IMR-90 (cell line): ENCODE measurements at regions not wholly inside any gene's neighbourhood (a gene's known extent, or its start where the extent isn't known, plus 50 kb on each side); places are given as distances from the start of the nearest gene placed in this dataset.

Experiments used
- ATAC-seq: fragments of 200-7000 bp; cut with Tn5 transposase; 2 replicates; pipeline ENCODE4 v1.9.1; 2020; ENCODE audit warnings: low read depth, mild to moderate bottlenecking, moderate library complexity
- BruUV-seq: library from RNA; stranded (reverse); fragments of 400-500 nt; replicated peaks from 2 replicates; lab custom pipeline; 2021; lab: Mats Ljungman, UMichigan
- CTCF ChIA-PET: fragments of 300-600 bp; formaldehyde crosslinking; extraction: SDS; loops from one replicate; lab custom pipeline; 2021; ENCODE audit warnings: antibody characterized with exemption; lab: Yijun Ruan, JAX
- POLR2A ChIA-PET: fragments of 300-600 bp; sonication (Branson Sonifier 250); formaldehyde crosslinking; loops from one replicate; lab custom pipeline; 2022; ENCODE audit warnings: antibody characterized with exemption; ENCODE audit not compliant: unreplicated experiment; lab: Charles Lee
- DNase-seq: peaks from one replicate; pipeline ENCODE4 v3.0.0; 2013
- H2AFZ ChIP-seq: replicated peaks from 2 replicates; pipeline ENCODE3; 2013; ENCODE audit warnings: low read length, mild to moderate bottlenecking; ENCODE audit not compliant: poor library complexity
- H2AK5ac ChIP-seq: 2 replicates; pipeline ENCODE4 v1.6.1; 2013; ENCODE audit warnings: low read depth, low read length, inconsistent platforms
- H2AK9ac ChIP-seq: replicated peaks from 2 replicates; pipeline ENCODE3; 2013; ENCODE audit warnings: mild to moderate bottlenecking, low read depth, low read length, moderate library complexity; ENCODE audit not compliant: poor library complexity
- H2BK120ac ChIP-seq: 2 replicates; pipeline ENCODE4 v1.6.1; 2013; ENCODE audit warnings: low read depth, low read length, inconsistent platforms
- H2BK15ac ChIP-seq: 3 replicates; pipeline ENCODE4 v1.6.1; 2013; ENCODE audit warnings: low read depth, low read length, inconsistent platforms
- H2BK20ac ChIP-seq: 2 replicates; pipeline ENCODE4 v1.6.1; 2013; ENCODE audit warnings: low read depth, mild to moderate bottlenecking, inconsistent platforms, low read length, moderate library complexity
- H2BK5ac ChIP-seq: 2 replicates; pipeline ENCODE4 v1.6.1; 2013; ENCODE audit warnings: mild to moderate bottlenecking, low read depth, low read length, inconsistent platforms; ENCODE audit not compliant: poor library complexity, severe bottlenecking
- H3K14ac ChIP-seq: replicated peaks from 2 replicates; pipeline ENCODE4 v1.6.1; 2013; ENCODE audit warnings: low read depth, low read length, inconsistent platforms
- H3K18ac ChIP-seq: 2 replicates; pipeline ENCODE4 v1.6.1; 2013; ENCODE audit warnings: low read depth, low read length, control low read depth
- H3K23ac ChIP-seq: 2 replicates; pipeline ENCODE4 v1.6.1; 2013; ENCODE audit warnings: low read depth, low read length, inconsistent platforms
- H3K27ac ChIP-seq: 2 replicates; pipeline ENCODE4 v1.5.1; 2013; ENCODE audit warnings: mild to moderate bottlenecking, control low read depth, low read length; ENCODE audit not compliant: insufficient read depth
- H3K27me3 ChIP-seq: 2 replicates; pipeline ENCODE4 v1.6.1; 2013; ENCODE audit warnings: low read length; ENCODE audit not compliant: control insufficient read depth, insufficient read depth
- H3K36me3 ChIP-seq: 2 replicates; pipeline ENCODE4 v1.6.1; 2013; ENCODE audit warnings: low read length, mixed read lengths; ENCODE audit not compliant: control insufficient read depth, insufficient read depth
- H3K4ac ChIP-seq: 2 replicates; pipeline ENCODE4 v1.6.1; 2013; ENCODE audit warnings: low read depth, low read length, inconsistent platforms
- H3K4me1 ChIP-seq: 2 replicates; pipeline ENCODE4 v1.6.1; 2013; ENCODE audit warnings: low read length, mixed read lengths; ENCODE audit not compliant: control insufficient read depth, insufficient read depth
- H3K4me2 ChIP-seq: 2 replicates; pipeline ENCODE4 v1.6.1; 2013; ENCODE audit warnings: low read depth, mild to moderate bottlenecking, control low read depth, low read length, moderate library complexity
- H3K4me3 ChIP-seq: 2 replicates; pipeline ENCODE4 v1.5.1; 2013; ENCODE audit warnings: low read depth, mild to moderate bottlenecking, control low read depth, low read length, moderate library complexity; ENCODE audit not compliant: insufficient read depth
- H3K56ac ChIP-seq: 2 replicates; pipeline ENCODE4 v1.6.1; 2013; ENCODE audit warnings: low read length, inconsistent platforms; ENCODE audit not compliant: insufficient read depth; ENCODE audit errors: extremely low read depth
- H3K79me1 ChIP-seq, 2 experiments: 2 replicates each; pipeline ENCODE4 v1.6.1; 2013; ENCODE audit warnings: low read length in 2 of 2, inconsistent platforms in 1 of 2, low read depth in 1 of 2
- H3K9ac ChIP-seq: 2 replicates; pipeline ENCODE4 v1.6.1; 2013; ENCODE audit warnings: low read depth, low read length, control low read depth
- H3K9me1 ChIP-seq: 2 replicates; pipeline ENCODE4 v1.6.1; 2013; ENCODE audit warnings: low read length, inconsistent platforms; ENCODE audit not compliant: insufficient read depth
- H3K9me3 ChIP-seq: 2 replicates; pipeline ENCODE4 v1.6.1; 2013; ENCODE audit warnings: low read length; ENCODE audit not compliant: control insufficient read depth, insufficient read depth
- H4K20me1 ChIP-seq: 2 replicates; pipeline ENCODE4 v1.6.1; 2013; ENCODE audit warnings: low read length, inconsistent platforms; ENCODE audit not compliant: insufficient read depth
- H4K5ac ChIP-seq: 2 replicates; pipeline ENCODE4 v1.6.1; 2013; ENCODE audit warnings: mild to moderate bottlenecking, low read depth, low read length, control low read depth
- H4K8ac ChIP-seq, 2 experiments: 2 replicates each; pipeline ENCODE4 v1.6.1; 2013; ENCODE audit warnings: low read depth in 2 of 2, low read length in 2 of 2, control low read depth in 1 of 2, inconsistent platforms in 1 of 2
- H4K91ac ChIP-seq: 2 replicates; pipeline ENCODE4 v1.6.1; 2013; ENCODE audit warnings: low read depth, low read length, inconsistent platforms; ENCODE audit not compliant: insufficient read depth
- BHLHE40 ChIP-seq: fragments of 150-350 bp; IDR thresholded peaks from 2 replicates; pipeline ENCODE4 v1.6.1; 2016; ENCODE audit warnings: mild to moderate bottlenecking, low read depth, low read length
- FOS ChIP-seq: fragments of 150-350 bp; IDR thresholded peaks from 2 replicates; pipeline ENCODE4 v1.6.1; 2016; ENCODE audit warnings: low read depth, low read length
- MAFK ChIP-seq: IDR thresholded peaks from 2 replicates; pipeline ENCODE4 v1.6.1; 2012; ENCODE audit warnings: low read depth, low read length, improper control_type of control experiment
- RAD21 ChIP-seq: IDR thresholded peaks from 2 replicates; pipeline ENCODE4 v1.6.1; 2012; ENCODE audit warnings: low read length, improper control_type of control experiment
- dilution Hi-C: fragments of 300-500 bp; cut with HindIII; formaldehyde crosslinking; loops from one replicate; pipeline ENCODE4 v1.14.3; 2018; ENCODE audit warnings: low sequenced_read_pairs; ENCODE audit not compliant: unreplicated experiment
- in situ Hi-C: fragments of 300-500 bp; cut with MboI; formaldehyde crosslinking; loops from 3 replicates; pipeline ENCODE4 v1.14.3; 2019; ENCODE audit warnings: low sequenced_read_pairs, inconsistent platforms, mixed read lengths
- intact Hi-C: fragments of 100-400 bp; cut with micrococcal nuclease; formaldehyde crosslinking; loops from 2 replicates; pipeline ENCODE4 v1.10.0; 2022
- TF ChIP-seq, protein P1 (sequence below): conservative IDR thresholded peaks from 2 replicates; pipeline ENCODE4 v1.5.1; 2012; ENCODE audit warnings: mild to moderate bottlenecking, low read depth, low read length, improper control_type of control experiment
- TF ChIP-seq, protein P2 (sequence below): fragments of 150-350 bp; IDR thresholded peaks from 2 replicates; pipeline ENCODE4 v1.6.1; 2016; ENCODE audit warnings: low read depth, mild to moderate bottlenecking, low read length, moderate library complexity, borderline replicate concordance
- TF ChIP-seq, protein P3 (sequence below): fragments of 150-350 bp; IDR thresholded peaks from 2 replicates; pipeline ENCODE4 v1.6.1; 2017; ENCODE audit warnings: mild to moderate bottlenecking, antibody characterized with exemption, low read length, low read depth

DNA sequence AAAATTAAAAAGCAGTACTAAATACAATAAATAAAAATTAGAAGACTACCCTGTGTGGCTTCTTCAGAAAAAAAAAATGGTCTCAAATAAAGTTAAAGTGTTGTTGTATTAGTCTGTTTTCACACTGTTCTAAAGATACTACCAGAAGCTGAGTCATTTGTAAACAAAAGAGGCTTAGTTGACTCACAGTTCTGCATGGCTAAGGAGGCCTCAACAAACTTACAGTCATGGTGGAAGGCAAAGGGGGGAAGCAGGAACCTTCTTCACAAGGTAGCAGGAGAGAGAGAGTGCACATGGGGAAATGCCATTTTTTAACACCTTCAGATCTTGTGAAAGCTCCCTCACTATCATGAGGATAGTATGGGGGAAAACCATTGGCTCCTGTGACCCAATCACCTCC, 612.8 kb downstream of the RNF144A start:
- Histone ChIP-seq H4K91ac (no peak overlapping the region), H3K79me1 (no peaks in the 10 kb centered on the region), H3K4me1 (no peaks in the 10 kb centered on the region), H2AK5ac (no peak overlapping the region), H3K18ac (no peak overlapping the region), H3K27ac (no peak overlapping the region), H3K56ac (no peak overlapping the region), H3K14ac (no peak overlapping the region), H4K20me1 (no peaks in the 10 kb centered on the region), H2AFZ (no peak overlapping the region), H2BK5ac (no peak overlapping the region), H2BK20ac (no peak overlapping the region), H4K5ac (no peak overlapping the region), H3K9ac (no peak overlapping the region), H3K9me1 (no peaks in the 10 kb centered on the region), H3K4ac (no peak overlapping the region), H2BK120ac (no peak overlapping the region), H4K8ac (no peak overlapping the region), H3K9me3 (peaks cover 7% of the 10 kb centered on the region), H3K4me3 (no peak overlapping the region), H3K27me3 (no peaks in the 10 kb centered on the region), H3K23ac (no peak overlapping the region), H3K4me2 (no peak overlapping the region), H3K36me3 (no peaks in the 10 kb centered on the region), H2BK15ac (no peak overlapping the region), H2AK9ac (no peak overlapping the region)
- dilution Hi-C loops = no loop called here
- no peak for DNase-seq
- POLR2A ChIA-PET = no interaction called here
- in situ Hi-C loops = no loop called here
- intact Hi-C loops = no loop called here
- BruUV-seq = no TSS peak
- no peak for TF ChIP-seq BHLHE40
- TF ChIP-seq, protein P1, sequence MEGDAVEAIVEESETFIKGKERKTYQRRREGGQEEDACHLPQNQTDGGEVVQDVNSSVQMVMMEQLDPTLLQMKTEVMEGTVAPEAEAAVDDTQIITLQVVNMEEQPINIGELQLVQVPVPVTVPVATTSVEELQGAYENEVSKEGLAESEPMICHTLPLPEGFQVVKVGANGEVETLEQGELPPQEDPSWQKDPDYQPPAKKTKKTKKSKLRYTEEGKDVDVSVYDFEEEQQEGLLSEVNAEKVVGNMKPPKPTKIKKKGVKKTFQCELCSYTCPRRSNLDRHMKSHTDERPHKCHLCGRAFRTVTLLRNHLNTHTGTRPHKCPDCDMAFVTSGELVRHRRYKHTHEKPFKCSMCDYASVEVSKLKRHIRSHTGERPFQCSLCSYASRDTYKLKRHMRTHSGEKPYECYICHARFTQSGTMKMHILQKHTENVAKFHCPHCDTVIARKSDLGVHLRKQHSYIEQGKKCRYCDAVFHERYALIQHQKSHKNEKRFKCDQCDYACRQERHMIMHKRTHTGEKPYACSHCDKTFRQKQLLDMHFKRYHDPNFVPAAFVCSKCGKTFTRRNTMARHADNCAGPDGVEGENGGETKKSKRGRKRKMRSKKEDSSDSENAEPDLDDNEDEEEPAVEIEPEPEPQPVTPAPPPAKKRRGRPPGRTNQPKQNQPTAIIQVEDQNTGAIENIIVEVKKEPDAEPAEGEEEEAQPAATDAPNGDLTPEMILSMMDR = no peak
- no peak for TF ChIP-seq FOS
- TF ChIP-seq, protein P2, sequence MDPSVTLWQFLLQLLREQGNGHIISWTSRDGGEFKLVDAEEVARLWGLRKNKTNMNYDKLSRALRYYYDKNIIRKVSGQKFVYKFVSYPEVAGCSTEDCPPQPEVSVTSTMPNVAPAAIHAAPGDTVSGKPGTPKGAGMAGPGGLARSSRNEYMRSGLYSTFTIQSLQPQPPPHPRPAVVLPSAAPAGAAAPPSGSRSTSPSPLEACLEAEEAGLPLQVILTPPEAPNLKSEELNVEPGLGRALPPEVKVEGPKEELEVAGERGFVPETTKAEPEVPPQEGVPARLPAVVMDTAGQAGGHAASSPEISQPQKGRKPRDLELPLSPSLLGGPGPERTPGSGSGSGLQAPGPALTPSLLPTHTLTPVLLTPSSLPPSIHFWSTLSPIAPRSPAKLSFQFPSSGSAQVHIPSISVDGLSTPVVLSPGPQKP = no peak
- TF ChIP-seq, protein P3, sequence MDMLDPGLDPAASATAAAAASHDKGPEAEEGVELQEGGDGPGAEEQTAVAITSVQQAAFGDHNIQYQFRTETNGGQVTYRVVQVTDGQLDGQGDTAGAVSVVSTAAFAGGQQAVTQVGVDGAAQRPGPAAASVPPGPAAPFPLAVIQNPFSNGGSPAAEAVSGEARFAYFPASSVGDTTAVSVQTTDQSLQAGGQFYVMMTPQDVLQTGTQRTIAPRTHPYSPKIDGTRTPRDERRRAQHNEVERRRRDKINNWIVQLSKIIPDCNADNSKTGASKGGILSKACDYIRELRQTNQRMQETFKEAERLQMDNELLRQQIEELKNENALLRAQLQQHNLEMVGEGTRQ = no peak
- TF ChIP-seq RAD21 = no peak
- TF ChIP-seq MAFK = no peak
- ATAC-seq = no peak
- CTCF ChIA-PET = interaction anchor here (0.6 kb wide), 1 partner anchor 128 kb away, joined by 3 read pairs; no protein-coding TSS in a partner anchor
